Right hindlimb (tissue), 1 donor: ENCODE measurements at regions not wholly inside any gene's neighbourhood (a gene's known extent, or its start where the extent isn't known, plus 50 kb on each side); places are given as distances from the start of the nearest gene placed in this dataset.

Source experiments
- DNase-seq: peaks from one replicate; pipeline ENCODE4 v3.0.0-alpha.2; 2018

DNA sequence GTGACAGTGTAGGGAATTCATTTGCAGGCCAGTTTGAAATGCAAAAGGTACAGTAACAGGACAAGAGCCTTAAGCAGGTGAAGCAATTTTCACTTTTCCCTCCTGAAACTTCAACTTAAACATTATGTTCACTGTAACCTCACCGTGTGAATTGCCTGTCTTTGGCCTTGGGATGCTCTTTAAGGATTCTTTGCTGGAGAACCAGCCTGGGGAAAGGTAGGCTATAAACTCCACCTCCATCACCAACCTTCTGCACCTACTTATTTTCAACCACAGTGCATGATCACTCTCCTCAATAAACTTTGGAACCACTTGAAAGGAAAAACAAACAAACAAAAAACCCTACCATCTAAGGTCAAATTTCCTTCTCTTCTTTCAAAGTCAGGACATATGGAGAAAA, 300.5 kb downstream of the TLE1 start:
- no peak for DNase-seq

DNA sequence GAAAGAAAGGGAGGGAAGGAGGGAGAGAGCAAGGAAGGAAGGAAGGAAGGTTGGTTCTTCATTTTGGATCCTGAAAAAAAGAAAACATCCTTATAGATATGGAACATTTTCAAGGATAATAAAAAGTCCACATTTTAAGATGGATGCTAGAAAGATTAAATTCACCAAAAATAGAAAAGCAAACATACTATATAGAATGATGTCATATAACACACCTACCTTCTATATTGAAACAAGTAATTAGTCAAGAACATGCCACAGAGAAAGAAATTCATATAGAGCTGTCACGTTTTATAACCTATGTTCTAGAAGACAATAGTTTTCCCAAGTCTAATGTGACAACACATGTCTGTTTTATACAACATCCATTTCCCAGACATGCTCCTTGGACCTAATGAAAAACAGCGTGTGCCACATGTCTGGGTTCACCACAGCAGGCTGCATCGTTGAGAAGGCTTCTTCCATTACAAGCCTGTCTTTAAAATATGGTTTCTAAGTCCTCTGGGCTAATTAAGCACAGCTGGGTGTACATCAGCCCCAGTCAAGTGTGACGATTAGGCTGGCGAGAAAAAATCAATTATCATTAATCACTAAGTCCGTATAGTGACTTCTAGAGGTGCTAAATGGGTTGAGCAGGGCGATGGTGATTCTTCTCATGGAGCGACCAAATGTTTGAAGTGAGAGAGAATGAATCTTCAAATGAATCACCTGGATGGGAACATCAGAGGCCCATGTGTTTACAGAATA, 301.8 kb downstream of the TLE1 start:
- DNase-seq = no peak

DNA sequence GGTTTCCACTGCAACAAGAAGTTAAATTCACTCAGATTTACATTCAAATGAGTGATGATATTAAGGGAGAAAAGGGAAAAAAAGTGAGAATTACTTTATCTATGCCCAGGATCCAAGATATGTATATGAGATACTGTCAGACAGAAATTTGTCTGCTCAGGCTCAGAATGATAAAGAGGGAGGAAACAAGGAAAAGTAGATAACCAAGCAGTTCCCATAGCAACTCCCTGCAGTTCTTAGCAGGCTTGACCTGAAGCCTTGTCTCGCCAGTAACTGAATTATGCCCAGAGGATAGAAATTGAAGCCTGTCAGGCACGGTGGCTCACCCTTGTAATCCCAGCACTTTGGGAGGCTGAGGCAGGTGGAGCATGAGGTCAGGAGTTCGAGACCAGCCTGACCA, 304.4 kb downstream of the TLE1 start:
- no peak for DNase-seq

DNA sequence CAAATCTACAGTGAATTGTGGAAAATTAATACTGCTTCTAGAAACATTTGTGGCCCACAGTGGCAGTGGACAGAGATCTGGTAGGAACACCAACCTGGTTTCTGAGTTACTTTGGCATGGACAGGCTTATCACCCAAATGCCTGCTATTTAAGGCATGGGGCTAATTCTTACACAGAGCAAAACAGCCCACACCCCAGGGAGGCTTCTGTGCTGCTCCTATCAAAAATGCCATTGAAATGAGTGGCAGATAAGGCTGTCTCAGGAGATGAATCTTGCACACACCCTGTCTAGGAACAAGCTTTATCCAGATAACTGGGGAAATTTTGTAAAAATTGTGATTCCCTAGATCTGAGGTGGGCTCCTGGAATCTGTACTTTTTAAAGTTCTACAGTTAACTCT, 307.1 kb downstream of the TLE1 start:
- DNase-seq = no peak

DNA sequence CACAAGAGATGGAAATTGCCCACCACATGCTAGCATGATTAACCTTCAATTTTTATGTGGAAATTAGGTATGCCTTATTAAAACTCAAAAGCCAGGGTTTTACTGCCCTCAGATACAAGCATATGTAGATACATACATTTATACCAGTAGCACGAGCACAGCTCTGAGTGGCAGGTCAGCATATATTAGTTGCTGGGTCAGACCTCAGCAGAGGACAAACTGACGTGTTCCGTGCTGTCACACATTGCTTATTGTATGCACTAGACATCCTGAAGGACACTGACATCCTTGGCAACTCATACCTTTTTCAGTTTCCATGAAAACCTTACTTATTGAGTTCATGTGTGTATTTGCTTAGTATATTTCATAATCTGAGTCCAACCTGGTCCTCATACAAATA, 307.7 kb downstream of the TLE1 start:
- DNase-seq = no peak

DNA sequence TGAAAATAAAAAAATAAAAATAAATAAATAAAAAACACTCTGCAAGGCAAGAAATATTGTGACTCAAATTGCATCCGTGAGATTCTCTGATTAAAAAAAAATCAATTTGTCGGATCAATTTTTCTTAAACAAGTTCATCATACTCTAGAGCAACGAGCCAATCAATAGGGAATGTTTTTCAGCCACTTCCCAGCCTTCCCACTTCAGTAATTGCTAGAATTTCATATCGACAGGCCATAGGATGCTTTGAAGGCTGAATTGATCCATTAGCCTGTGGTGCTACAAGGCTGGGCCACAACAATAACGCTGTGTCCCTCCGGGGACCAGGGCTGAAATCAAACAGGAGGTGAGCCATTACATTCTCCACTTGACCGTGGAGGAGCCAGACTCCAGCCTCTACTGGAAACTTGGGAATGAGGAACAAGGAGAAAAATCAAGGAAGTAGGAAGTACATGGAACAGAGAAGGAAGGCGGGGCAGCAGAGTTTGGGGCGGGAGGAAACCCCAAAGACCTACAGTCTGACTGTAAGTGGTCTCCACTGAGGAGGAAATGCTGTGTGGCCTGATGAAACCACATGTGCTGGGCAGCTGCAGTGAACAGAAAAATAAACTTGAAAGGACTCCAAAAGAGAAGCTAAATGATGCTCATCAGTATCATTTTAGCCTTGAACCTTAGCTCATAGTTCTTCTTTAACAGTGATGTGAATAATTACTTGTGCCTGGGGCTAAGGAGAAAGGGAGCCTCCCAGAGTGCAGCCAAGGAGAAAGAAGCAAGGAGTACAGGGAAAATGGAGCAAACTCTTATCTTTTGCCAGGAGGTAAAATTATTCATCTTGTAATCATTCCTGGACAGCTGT, 308.6 kb downstream of the TLE1 start:
- DNase-seq = no peak

DNA sequence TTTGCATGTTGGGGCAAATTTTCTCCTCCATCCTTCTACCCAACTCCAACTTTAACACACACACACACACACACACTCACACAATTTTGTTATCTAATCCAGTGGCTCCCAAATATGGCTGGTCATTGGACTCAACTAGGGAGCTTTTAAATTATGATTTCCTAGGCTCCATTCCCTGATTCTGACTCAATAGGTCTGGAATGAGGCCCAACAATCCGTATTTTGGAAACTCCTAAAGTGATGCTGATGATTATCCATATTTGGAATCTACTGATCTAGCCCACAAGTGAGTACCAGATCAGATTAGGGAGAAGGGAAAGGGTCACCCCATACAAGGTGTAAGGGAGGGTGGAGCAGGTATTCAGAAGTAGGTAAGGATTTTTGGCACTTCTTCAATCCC, 309.7 kb downstream of the TLE1 start:
- DNase-seq = no peak

DNA sequence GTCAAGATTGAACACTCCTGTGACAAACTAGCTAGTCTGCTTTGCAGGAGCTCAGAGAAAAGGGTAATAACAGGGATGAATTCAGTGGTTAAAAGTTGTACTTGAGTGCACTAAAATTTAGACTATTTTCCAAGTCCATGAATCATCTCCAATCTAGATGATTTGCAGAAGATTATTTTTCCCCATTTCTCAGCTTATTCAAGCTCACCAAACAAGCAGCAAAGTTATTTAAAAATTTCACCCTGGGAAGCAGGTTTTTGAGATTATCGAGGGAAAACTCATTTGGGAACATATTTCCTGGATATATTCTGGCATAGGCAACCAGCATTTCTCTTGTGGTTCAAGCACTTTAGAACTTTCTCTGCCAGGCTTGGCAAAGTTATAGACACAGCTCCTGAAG, 311.4 kb downstream of the TLE1 start:
- DNase-seq = no peak

DNA sequence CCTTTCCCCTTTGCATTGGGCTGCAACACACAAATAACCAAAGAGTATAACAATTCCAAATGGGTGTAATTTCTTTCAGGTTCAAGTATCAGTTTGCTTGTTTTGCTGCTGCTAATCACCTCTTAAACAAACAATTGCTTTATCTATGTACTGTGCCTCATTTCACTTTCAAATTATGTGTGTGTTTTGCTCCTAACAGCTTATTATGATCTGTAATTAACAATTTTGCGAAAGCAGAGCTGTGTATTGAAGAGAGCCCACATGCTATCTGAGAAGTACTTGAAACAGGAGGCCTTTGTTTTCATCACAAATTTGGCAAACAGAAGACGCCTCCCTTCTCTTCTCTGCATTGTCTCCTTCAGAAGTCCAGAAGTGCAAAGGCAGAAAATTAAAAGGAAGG, 312.0 kb downstream of the TLE1 start:
- DNase-seq = no peak

DNA sequence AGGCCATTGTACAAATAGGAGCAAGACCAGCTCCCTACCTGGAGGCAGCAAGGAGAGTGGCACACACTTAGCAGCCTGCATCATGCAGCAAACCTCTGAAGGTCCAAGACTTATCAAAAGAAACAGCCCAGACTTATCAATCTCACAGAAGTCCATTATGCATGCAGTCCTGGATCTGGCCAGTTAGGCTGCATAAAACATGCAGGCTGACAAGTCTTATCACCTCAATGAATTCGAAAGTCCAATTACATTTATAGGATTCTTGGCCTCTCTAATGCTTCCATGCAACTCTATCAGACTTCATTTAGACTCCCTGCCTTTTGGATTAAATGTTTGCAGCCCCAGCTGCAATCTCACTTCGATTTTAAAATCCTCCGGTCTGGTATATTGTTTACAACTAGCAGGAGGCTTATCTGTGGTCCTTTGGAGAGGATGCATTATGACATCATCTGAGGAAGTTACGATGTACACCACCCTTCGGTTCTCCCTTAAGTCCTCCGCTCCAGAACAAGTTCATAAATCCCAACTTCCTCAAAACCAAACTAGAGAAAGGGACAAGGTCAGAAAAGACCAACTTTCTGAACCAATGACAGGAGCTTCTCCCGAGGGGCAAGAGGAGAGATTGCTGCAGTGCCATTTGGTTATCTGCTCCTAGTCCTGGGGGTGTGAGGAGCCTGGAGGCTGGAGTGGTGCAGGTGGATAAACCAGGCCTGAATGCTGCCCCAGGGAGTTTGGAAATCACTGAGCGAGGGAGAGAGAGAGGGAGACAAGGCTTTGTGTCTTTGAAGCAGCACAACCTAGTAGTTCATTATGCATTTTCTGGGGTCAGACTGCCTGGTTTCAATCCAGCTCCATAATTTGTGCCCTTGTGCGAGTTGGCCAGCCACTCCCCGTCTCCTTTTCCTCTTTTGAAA, 313.9 kb downstream of the TLE1 start:
- DNase-seq = no peak

DNA sequence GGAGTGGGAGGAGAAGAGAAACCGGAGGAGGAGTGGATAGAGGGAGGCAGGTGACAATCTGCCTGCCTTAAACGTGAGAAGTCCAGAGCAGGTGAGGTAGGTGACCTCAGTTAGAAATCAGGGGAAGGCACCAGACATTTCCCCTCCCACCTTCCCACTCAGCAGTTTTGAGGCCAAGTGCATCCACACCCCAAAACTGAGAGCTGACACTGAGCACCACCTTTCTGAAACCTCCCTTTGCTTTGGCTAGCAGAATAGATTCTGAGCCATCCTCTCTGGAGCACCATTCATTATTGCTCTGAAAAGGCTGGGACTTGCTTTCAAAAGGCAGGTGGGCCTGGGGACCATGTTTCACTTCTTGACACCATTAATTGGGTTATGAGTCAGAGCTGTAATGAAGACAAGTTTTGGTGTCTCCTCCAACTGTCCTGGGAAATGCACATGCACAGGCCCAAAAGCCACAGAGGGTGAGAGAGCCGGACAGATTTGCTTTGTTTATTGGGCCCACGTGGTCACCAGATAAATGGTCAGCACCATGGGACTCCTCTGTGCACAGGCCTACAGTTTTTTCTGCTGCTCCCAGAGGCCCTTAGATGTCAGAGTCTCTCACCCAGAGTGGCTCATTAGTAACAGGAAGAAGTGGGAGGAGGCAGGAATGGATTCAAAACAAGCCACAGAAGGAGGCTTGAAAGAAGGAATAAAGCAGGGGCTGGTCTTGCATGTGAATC, 314.7 kb downstream of the TLE1 start:
- no peak for DNase-seq

DNA sequence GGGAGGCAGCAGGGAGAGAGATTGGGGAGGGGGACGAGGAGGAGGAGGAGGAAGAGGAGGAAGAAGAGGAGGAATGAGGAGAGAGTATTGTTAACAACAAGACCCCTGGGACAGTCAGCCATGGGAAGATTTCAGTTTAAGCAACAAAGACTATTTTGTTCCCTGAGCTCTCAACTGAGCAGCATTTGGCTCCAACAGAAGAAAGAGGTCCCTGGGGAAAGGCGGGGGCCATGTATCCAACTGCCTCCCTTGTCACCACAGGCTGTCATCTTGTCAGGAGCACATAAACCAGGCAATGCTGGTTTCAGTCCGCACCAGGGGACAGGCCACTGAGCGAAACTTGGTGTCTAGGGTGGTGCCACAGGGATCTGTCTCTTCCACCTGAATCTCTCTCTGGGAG, 316.1 kb downstream of the TLE1 start:
- no peak for DNase-seq

DNA sequence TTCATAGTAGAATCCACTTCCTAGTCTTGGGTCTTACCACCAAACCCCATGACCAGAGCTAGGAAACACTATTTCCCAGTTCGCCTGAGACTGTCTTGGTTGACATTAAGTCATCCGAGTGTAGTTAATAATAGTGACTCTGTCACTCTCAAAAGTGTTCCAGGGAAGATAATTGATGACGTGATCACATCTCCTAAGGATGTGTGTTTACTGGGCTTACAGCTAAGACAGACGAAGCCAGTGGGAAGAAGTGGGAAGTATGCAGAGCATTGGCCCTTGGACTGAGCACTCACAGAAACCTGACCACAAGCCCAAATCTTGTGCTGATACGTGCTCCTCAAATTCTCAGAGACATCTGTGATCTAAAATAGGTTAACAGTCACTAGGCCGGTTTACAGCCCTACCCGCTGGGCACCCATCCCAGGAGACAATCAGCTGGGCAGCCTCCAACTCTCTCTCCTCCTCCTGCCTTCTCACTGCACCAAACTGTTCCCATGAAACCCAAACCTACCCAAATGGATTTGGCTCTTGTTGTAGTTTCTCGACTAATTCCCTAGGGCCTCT, 316.6 kb downstream of the TLE1 start:
- DNase-seq = no peak

DNA sequence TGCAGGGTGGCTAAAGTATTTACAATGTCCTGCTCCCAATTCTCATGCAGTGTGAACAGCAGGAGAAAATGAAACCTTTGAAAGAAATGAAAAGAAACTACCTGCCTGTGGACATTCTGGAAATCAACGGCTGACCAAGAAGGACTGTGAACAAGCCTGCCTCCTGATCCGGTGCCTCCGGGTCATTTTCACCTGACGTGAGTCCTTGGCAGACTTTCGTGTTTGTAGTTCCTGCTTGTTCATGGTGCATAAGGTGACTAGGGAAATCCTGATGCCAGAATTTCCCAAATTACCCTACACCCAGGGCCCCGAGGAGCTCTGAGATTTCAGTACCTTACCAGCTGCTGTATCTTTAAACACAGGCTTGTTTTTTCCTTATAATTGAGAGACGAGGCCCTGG, 317.5 kb downstream of the TLE1 start:
- DNase-seq = no peak

DNA sequence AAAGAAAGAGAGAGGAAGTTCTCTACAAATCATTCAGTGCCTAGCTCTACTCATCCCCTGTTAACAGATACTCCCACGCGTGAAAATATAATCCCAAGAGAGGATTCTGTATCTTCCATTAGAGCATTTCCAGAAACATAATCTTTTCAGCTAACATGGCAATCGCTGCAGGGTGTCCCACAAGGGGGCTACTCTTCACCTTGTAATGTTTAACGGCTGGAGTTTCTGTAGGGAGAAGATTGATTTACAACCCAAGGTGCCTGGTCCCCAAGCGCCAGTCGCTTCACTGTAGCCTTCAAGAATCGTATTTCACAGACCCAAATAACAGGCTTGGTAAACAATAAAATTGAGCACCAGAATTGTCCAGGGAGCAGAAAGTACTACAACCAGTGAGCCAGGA, 318.7 kb downstream of the TLE1 start:
- no peak for DNase-seq

DNA sequence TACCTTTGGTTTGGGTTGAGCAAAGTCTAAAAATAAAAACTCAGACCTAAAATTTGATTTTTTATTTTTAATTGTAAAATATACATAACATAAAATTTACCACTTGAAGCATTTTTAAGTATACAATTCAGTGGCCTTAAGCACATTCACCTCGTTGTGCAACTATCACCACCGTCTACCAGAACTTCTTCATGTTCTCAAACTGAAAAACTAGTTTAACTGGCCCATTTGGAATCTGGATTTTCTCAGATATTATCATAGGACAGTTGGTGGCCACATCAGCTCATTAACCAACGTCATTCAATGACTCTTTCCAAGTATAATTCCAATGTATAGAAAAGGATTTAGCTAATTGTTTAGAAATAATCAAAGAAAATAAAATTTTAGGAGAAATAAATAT, 319.3 kb downstream of the TLE1 start:
- DNase-seq = no peak

DNA sequence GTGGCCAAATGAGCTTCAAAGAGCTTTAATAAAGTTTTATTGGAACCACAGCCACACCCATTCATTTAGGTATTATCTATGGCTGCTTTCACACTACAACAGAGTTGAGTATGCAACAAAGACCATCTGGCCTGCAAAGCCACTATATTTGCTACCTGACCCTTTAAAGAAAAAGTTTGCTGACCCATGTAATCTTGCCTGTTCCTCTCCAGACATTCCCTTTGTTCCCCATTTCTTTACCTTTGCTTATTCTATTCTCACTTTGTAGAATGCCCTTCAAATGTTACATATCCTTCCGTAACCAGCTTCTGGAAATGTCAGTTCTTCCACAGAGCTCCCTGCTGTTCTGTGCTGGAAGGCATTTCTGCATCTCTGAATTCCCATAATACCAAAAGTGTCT, 320.2 kb downstream of the TLE1 start:
- DNase-seq = no peak

DNA sequence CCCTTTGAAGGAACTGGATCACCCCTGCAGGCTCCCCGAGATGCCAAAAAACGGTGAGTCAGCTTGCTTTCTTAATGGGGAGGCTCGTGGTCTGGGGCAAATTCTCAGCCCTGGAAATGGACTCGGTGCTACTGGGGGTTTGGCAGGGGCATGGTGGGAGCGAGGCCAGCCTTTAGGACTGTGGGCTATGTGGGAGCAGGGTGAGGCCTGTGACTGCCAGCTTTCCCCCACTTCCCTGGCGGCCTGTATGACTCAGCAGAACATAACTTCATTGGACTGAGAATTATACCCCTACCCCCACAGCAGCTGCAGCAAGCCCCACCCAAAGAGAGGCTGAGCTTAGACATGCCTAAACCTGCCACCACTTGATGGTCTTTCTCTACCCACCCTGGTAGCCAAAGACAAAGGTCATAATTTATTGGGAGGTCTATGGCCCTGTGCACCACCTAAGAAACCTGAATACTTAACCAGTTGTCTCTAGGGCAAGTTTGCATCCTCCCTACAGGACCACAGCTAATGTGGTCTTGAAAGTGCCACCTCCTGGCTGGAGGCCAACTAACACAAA, 325.3 kb downstream of the TLE1 start:
- DNase-seq = no peak

DNA sequence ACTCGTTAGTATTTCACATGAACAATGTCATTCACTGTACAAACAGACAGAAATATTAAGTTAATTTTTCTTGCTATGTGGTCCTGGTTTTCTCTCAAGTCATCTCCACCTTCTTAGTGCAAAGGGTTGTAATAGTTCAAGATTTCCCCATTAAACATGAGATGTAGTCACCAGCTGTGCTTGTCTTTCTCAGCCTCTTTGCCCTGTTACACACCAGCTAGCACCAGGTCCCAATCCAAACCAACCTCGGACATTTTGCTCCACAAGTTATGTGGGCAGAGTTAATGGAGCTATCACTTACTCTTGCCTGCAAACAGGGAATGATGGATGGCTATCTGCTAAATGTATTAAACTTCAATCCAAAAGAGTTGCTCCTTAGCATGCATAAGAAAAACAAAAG, 328.1 kb downstream of the TLE1 start:
- DNase-seq = no peak

DNA sequence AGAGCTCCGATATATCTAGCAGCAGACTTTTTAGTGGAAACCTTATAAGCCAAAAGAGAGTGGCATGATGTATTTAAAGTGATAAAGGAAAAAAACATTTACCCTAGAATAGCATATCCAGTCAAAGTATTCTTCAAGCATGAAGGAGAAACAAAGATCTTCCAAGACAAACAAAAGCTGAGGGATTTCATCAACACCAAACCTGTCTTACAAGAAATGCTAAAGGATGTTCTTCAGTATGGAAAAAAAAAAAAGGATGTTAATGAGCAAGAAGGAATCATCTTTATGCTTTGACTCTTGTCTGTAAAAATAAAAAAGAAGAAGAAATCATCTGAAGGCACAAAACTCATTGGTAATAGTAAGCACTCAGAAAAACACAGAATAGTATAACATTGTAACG, 338.2 kb downstream of the TLE1 start:
- no peak for DNase-seq

DNA sequence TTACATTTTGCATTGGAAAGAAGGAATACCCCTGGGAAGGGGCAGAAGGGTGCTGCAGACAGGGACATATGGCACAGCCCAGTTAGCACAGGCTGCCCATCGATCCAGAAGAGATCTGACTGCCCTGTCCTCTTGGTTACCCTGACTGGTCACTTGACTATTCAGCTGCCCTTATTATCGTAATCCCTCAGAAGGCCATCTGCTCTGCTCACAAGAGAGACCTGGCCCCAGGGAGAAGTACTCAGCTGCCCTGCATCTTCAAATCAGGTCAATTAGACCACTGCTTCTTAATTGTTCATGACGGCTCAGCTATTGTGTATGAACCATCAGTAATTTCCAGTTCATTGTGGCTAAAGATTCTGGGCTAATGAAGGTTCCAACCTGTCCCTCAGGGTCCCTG, 345.0 kb downstream of the TLE1 start:
- DNase-seq = no peak

DNA sequence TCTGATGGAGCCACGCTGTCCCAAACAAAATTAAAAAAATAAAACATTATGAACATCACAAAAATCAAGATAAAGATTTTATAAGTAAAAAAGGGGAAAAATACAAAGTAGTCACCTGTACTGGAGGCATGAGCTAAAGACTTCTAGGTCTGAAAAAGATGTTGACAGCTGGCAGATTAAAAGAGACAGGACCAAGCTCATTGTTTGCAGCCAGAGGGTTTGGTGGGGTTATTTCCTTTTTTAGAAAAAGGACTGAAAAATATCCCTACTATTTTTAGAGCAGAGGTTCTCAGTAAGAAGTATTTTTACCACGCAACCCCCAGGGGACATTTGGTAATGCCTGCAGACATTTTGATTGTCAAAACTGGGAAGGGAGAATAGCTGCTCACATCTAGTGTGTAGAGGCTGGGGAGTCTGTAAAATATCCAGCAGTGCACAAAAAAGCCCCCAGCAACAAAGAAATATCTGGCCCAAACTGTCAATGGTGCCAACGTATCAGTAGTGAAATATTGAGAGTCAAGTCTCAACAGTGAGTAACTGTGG, 353.4 kb downstream of the TLE1 start:
- no peak for DNase-seq
